HCT116 (cell line): ENCODE measurements at regions not wholly inside any gene's neighbourhood (a gene's known extent, or its start where the extent isn't known, plus 50 kb on each side); places are given as distances from the start of the nearest gene placed in this dataset.

Experiments used
- ATAC-seq: fragments of 200-7000 bp; cut with Tn5 transposase; 2 replicates; pipeline ENCODE4 v1.9.1; 2020; ENCODE audit warnings: mild to moderate bottlenecking, moderate library complexity
- BruUV-seq: library from RNA; stranded (reverse); fragments of 400-500 nt; replicated peaks from 2 replicates; lab custom pipeline; 2021; lab: Mats Ljungman, UMichigan
- CTCF ChIA-PET: fragments of 300-600 bp; sonication (Branson Sonifier 250); formaldehyde crosslinking; loops from one replicate; lab custom pipeline; 2021; ENCODE audit warnings: antibody characterized with exemption; lab: Charles Lee
- POLR2A ChIA-PET: fragments of 300-600, 350-600 bp; sonication (Branson Sonifier 250); formaldehyde crosslinking; loops from one replicate; lab custom pipeline; 2021; ENCODE audit warnings: antibody characterized with exemption; lab: Charles Lee
- RAD21 ChIA-PET, 2 experiments: fragments of 300-600 bp; sonication (Branson Sonifier 250); formaldehyde crosslinking; loops; one replicate each; lab custom pipeline; 2023; ENCODE audit warnings: low total read pairs in 2 of 2; ENCODE audit not compliant: uncharacterized antibody in 2 of 2, unreplicated experiment in 2 of 2, low non-redundant PET in 1 of 2; lab: Charles Lee
- DNase-seq: peaks from one replicate; pipeline ENCODE4 v3.0.0-alpha.2; 2010; ENCODE audit warnings: low read depth, low spot score
- H2AFZ ChIP-seq: fragments of 200-600 bp; shearing (Covaris generic), sonication (generic); 2 replicates; pipeline ENCODE4 v1.6.1; 2017; ENCODE audit warnings: low read depth, mixed run types, mixed read lengths, antibody characterized with exemption, low read length; ENCODE audit not compliant: poor library complexity, severe bottlenecking
- H3K27ac ChIP-seq: 2 replicates; pipeline ENCODE4 v1.5.1; 2012; ENCODE audit warnings: low read depth, low read length
- H3K27me3 ChIP-seq: fragments of 200-600 bp; sonication (generic); 2 replicates; pipeline ENCODE4 v1.6.1; 2016; ENCODE audit warnings: mixed run types, low read length, mixed read lengths; ENCODE audit not compliant: insufficient read depth
- H3K36me3 ChIP-seq, 2 experiments: fragments of 200-500 bp in 1 of 2; fragments of 200-600 bp in 1 of 2; sonication (Bioruptor generic) in 1 of 2; sonication (generic) in 1 of 2; 2 replicates each; pipeline versions ENCODE4 v1.5.1 to v1.6.1; 2014 to 2016; ENCODE audit warnings: low read length in 2 of 2, inconsistent platforms in 1 of 2, mixed read lengths in 1 of 2, mixed run types in 1 of 2; ENCODE audit not compliant: insufficient read depth in 2 of 2, control insufficient read depth in 1 of 2
- H3K4me1 ChIP-seq, 2 experiments: fragments of 200-600 bp in 1 of 2; sonication (generic) in 1 of 2; 2 replicates each; pipeline versions ENCODE4 v1.5.1 to v1.6.1; 2012 to 2017; ENCODE audit warnings: low read length in 2 of 2, inconsistent platforms in 1 of 2, mild to moderate bottlenecking in 1 of 2, mixed read lengths in 1 of 2, mixed run types in 1 of 2, moderate library complexity in 1 of 2; ENCODE audit not compliant: insufficient read depth in 2 of 2, control insufficient read depth in 1 of 2
- H3K4me2 ChIP-seq: fragments of 200-600 bp; sonication (generic); 2 replicates; pipeline ENCODE4 v1.6.1; 2017; ENCODE audit warnings: mixed run types, low read length, mixed read lengths
- H3K4me3 ChIP-seq, 2 experiments: fragments of 200-600 bp in 1 of 2; sonication (generic) in 1 of 2; replicated peaks in 1 of 2; 2 replicates each; pipeline ENCODE4 v1.5.1; 2011 to 2016; ENCODE audit warnings: low read length in 2 of 2, control low read depth in 1 of 2, low read depth in 1 of 2, mild to moderate bottlenecking in 1 of 2, mixed read lengths in 1 of 2, mixed run types in 1 of 2
- H3K79me2 ChIP-seq: fragments of 200-600 bp; sonication (generic); 2 replicates; pipeline ENCODE4 v1.6.1; 2017; ENCODE audit warnings: mild to moderate bottlenecking, mixed run types, low read length, moderate library complexity, mixed read lengths; ENCODE audit not compliant: insufficient read depth
- H3K9ac ChIP-seq: fragments of 200-600 bp; sonication (generic); 2 replicates; pipeline ENCODE4 v1.6.1; 2016; ENCODE audit warnings: low read length, mixed read lengths
- H3K9me2 ChIP-seq: fragments of 200-600 bp; sonication (generic), shearing (Covaris generic); 2 replicates; pipeline ENCODE4 v1.6.1; 2017; ENCODE audit warnings: mixed run types, mild to moderate bottlenecking, moderate library complexity; ENCODE audit not compliant: insufficient read depth
- H3K9me3 ChIP-seq, 2 experiments: fragments of 200-500 bp in 1 of 2; fragments of 200-600 bp in 1 of 2; sonication (Bioruptor generic) in 1 of 2; sonication (generic) in 1 of 2; 2 replicates each; pipeline ENCODE4 v1.6.1; 2014 to 2017; ENCODE audit warnings: low read length in 2 of 2, mixed read lengths in 2 of 2, inconsistent platforms in 1 of 2, low read depth in 1 of 2, mild to moderate bottlenecking in 1 of 2, mixed run types in 1 of 2, moderate library complexity in 1 of 2; ENCODE audit not compliant: control insufficient read depth in 1 of 2, insufficient read depth in 1 of 2
- H4K20me1 ChIP-seq: fragments of 200-600 bp; sonication (generic), shearing (Covaris generic); 2 replicates; pipeline ENCODE4 v1.6.1; 2017; ENCODE audit warnings: mixed run types, mild to moderate bottlenecking, moderate library complexity; ENCODE audit not compliant: insufficient read depth
- CBX3 ChIP-seq: IDR thresholded peaks from 2 replicates; pipeline ENCODE4 v1.6.1; 2012; ENCODE audit warnings: low read depth
- CEBPB ChIP-seq: IDR thresholded peaks from 2 replicates; pipeline ENCODE4 v1.6.1; 2012; ENCODE audit warnings: low read depth
- ELF1 ChIP-seq: IDR thresholded peaks from 2 replicates; pipeline ENCODE4 v1.6.1; 2012; ENCODE audit warnings: low read depth, borderline replicate concordance
- FOSL1 ChIP-seq: IDR thresholded peaks from 2 replicates; pipeline ENCODE4 v1.6.1; 2012; ENCODE audit warnings: low read depth
- JUND ChIP-seq: IDR thresholded peaks from 2 replicates; pipeline ENCODE4 v1.6.1; 2012
- POLR2A ChIP-seq: IDR thresholded peaks from 2 replicates; pipeline ENCODE4 v1.7.0; 2011; ENCODE audit warnings: borderline replicate concordance; ENCODE audit not compliant: insufficient read depth, insufficient read length; ENCODE audit errors: extremely low read depth
- RAD21 ChIP-seq: IDR thresholded peaks from 2 replicates; pipeline ENCODE4 v1.6.1; 2012; ENCODE audit warnings: low read depth, mild to moderate bottlenecking
- SRF ChIP-seq: IDR thresholded peaks from 2 replicates; pipeline ENCODE4 v1.6.1; 2012; ENCODE audit warnings: low read depth
- TCF7L2 ChIP-seq: IDR thresholded peaks from 2 replicates; pipeline ENCODE4 v1.7.0; 2011; ENCODE audit warnings: borderline replicate concordance, inconsistent platforms; ENCODE audit not compliant: insufficient read depth, insufficient read length; ENCODE audit errors: extremely low read depth
- YY1 ChIP-seq: IDR thresholded peaks from 2 replicates; pipeline ENCODE4 v1.6.1; 2011; ENCODE audit warnings: low read length, low read depth, moderate library complexity, mild to moderate bottlenecking; ENCODE audit not compliant: insufficient replicate concordance; ENCODE audit errors: extremely low read depth
- ZFX ChIP-seq: fragments of 450-650 bp; IDR thresholded peaks from 2 replicates; pipeline ENCODE4 v1.6.1; 2017
- intact Hi-C: fragments of 100-400 bp; cut with micrococcal nuclease; formaldehyde crosslinking; loops from 2 replicates; pipeline ENCODE4 v1.10.0; 2022
- TF ChIP-seq, protein P1 (sequence below): IDR thresholded peaks from 2 replicates; pipeline ENCODE4 v1.6.1; 2011; ENCODE audit warnings: mild to moderate bottlenecking, low read length, moderate library complexity; ENCODE audit not compliant: insufficient replicate concordance; ENCODE audit errors: extremely low read depth
- TF ChIP-seq, protein P2 (sequence below): IDR thresholded peaks from 2 replicates; pipeline ENCODE4 v1.6.1; 2012
- TF ChIP-seq, protein P3 (sequence below): IDR thresholded peaks from 2 replicates; pipeline ENCODE4 v1.6.1; 2012
- TF ChIP-seq, protein P4 (sequence below): IDR thresholded peaks from 2 replicates; pipeline ENCODE4 v1.6.1; 2012; ENCODE audit warnings: low read depth

DNA sequence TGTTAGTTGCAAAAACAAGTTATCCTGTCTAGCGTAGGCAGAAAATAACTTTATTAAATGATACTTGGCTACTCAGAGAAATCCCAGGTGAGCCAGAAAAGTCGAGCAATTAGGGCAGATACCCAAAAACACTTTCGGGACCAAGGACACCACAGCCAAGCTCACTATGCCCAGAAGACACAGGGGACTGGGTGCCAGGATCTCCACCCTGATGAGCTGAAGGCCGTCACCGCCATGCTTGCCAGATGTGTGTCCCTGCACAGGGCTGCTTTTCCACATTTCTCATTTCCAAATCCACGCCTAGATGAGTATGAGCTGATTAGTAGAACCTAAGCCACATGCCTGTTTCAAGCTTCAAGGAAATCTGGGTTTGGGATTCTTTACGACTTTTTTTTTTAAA is 214.0 kb upstream of the SMLR1 start:
- peaks cover 0 to 8% of the 10 kb centered on the region in 2 experiments; a peak in 1 of 4 replicates for H3K4me1 ChIP-seq
- H3K9me3 ChIP-seq: no peaks in the 10 kb centered on the region
- H3K9ac ChIP-seq: no peak overlapping the region
- intact Hi-C loops: no loop called here
- DNase-seq (no peak), ATAC-seq (no peak)
- no peak overlapping the region for H2AFZ ChIP-seq
- no peak for TF ChIP-seq FOSL1
- TF ChIP-seq RAD21: no peak
- TF ChIP-seq SRF: no peak
- TF ChIP-seq, protein P1, sequence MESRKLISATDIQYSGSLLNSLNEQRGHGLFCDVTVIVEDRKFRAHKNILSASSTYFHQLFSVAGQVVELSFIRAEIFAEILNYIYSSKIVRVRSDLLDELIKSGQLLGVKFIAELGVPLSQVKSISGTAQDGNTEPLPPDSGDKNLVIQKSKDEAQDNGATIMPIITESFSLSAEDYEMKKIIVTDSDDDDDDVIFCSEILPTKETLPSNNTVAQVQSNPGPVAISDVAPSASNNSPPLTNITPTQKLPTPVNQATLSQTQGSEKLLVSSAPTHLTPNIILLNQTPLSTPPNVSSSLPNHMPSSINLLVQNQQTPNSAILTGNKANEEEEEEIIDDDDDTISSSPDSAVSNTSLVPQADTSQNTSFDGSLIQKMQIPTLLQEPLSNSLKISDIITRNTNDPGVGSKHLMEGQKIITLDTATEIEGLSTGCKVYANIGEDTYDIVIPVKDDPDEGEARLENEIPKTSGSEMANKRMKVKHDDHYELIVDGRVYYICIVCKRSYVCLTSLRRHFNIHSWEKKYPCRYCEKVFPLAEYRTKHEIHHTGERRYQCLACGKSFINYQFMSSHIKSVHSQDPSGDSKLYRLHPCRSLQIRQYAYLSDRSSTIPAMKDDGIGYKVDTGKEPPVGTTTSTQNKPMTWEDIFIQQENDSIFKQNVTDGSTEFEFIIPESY: no peak
- no peak for TF ChIP-seq YY1
- no peak for TF ChIP-seq CEBPB
- TF ChIP-seq ZFX: no peak
- H3K4me2 ChIP-seq: no peak overlapping the region
- H3K27ac ChIP-seq: no peak overlapping the region
- CTCF ChIA-PET: no interaction called here
- no peaks in the 10 kb centered on the region for H4K20me1 ChIP-seq
- H3K79me2 ChIP-seq: no peaks in the 10 kb centered on the region
- 0 out of 4 replicates have a peak, but pooled peaks cover 0 to 3% of the 10 kb centered on the region in 2 experiments for H3K36me3 ChIP-seq
- no peaks in the 10 kb centered on the region for H3K9me2 ChIP-seq
- H3K27me3 ChIP-seq: no peaks in the 10 kb centered on the region
- BruUV-seq: no TSS peak
- no peak overlapping the region for H3K4me3 ChIP-seq
- RAD21 ChIA-PET: no interaction called here
- POLR2A ChIA-PET: no interaction called here

DNA sequence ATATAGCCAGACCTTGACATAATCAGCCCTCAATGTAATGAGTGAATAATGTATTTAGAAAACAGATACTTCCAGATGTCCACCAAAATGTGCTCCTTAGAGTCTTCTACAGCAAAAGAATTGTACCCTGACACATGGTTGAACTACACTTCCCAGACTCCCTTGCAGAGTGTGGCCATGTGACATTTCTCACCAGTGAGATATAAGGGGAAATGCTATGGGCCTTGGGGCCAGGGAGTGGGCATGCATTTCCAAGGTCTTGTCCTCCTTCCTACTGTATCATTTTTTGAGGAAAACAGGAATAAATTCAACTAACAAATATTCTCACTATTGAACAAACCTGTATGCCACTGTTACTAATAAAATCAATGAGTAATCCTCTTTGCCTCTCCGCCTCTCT is 211.4 kb upstream of the SMLR1 start:
- ATAC-seq: peak; percentile 58; the same call in 1 of the 2 replicates
- no peaks in the 10 kb centered on the region for H3K9me2 ChIP-seq
- no peaks in the 10 kb centered on the region for H4K20me1 ChIP-seq
- BruUV-seq: no TSS peak
- ChIA-PET POLR2A (no interaction called here), RAD21 (no interaction called here), CTCF (no interaction called here)
- intact Hi-C loops: no loop called here
- H2AFZ ChIP-seq: peak overlapping the region; percentile 35
- H3K36me3 ChIP-seq: no peaks in the 10 kb centered on the region
- H3K4me1 ChIP-seq: peaks cover 13 to 28% of the 10 kb centered on the region in 2 experiments
- no peaks in the 10 kb centered on the region for H3K9me3 ChIP-seq
- no peak overlapping the region for H3K9ac ChIP-seq
- H3K27me3 ChIP-seq: no peaks in the 10 kb centered on the region
- H3K79me2 ChIP-seq: no peaks in the 10 kb centered on the region
- DNase-seq: no peak
- no peak overlapping the region for H3K4me2 ChIP-seq
- H3K4me3 ChIP-seq: no peak overlapping the region
- no peak overlapping the region for H3K27ac ChIP-seq
- TF ChIP-seq CBX3 (no peak), YY1 (no peak), POLR2A (no peak), SRF (no peak), JUND (no peak), FOSL1 (no peak), ZFX (no peak), ELF1 (no peak), TCF7L2 (no peak)
- TF ChIP-seq, protein P2, sequence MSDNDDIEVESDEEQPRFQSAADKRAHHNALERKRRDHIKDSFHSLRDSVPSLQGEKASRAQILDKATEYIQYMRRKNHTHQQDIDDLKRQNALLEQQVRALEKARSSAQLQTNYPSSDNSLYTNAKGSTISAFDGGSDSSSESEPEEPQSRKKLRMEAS: no peak
- TF ChIP-seq, protein P3, sequence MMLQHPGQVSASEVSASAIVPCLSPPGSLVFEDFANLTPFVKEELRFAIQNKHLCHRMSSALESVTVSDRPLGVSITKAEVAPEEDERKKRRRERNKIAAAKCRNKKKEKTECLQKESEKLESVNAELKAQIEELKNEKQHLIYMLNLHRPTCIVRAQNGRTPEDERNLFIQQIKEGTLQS: no peak
- TF ChIP-seq, protein P4, sequence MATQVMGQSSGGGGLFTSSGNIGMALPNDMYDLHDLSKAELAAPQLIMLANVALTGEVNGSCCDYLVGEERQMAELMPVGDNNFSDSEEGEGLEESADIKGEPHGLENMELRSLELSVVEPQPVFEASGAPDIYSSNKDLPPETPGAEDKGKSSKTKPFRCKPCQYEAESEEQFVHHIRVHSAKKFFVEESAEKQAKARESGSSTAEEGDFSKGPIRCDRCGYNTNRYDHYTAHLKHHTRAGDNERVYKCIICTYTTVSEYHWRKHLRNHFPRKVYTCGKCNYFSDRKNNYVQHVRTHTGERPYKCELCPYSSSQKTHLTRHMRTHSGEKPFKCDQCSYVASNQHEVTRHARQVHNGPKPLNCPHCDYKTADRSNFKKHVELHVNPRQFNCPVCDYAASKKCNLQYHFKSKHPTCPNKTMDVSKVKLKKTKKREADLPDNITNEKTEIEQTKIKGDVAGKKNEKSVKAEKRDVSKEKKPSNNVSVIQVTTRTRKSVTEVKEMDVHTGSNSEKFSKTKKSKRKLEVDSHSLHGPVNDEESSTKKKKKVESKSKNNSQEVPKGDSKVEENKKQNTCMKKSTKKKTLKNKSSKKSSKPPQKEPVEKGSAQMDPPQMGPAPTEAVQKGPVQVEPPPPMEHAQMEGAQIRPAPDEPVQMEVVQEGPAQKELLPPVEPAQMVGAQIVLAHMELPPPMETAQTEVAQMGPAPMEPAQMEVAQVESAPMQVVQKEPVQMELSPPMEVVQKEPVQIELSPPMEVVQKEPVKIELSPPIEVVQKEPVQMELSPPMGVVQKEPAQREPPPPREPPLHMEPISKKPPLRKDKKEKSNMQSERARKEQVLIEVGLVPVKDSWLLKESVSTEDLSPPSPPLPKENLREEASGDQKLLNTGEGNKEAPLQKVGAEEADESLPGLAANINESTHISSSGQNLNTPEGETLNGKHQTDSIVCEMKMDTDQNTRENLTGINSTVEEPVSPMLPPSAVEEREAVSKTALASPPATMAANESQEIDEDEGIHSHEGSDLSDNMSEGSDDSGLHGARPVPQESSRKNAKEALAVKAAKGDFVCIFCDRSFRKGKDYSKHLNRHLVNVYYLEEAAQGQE: no peak
